ENCODE measurements at regions not wholly inside any gene's neighbourhood (a gene's known extent, or its start where the extent isn't known, plus 50 kb on each side); places are given as distances from the start of the nearest gene placed in this dataset.

DNA sequence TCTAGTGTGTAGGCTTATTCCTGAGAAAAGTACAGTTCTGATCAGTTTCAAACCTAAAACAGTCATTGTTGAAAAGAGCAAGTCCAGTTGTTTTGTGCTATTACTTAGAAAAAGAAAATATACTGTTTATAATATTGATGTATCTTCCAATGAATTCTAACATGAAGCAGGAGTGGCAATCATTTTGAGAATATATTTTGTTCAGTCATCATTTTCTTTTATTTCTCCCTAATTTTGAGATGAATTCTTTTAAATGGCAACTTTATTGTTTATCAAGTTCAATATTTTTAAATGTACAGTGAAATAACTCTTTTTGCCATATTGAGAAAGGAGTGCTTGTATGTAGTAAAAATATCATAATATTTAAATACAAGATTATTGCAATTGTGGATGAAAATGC lies 862.2 kb upstream of the MDGA2 start:
- TF ChIP-seq ZNF571 (tag by site-specific recombination; IDR thresholded peaks at IDR 0.05) (no peak), KLF10 (tag by site-specific recombination; IDR thresholded peaks at IDR 0.05) (no peak), ZNF660 (tag by site-specific recombination; IDR thresholded peaks at IDR 0.05) (no peak), ZNF596 (tag by site-specific recombination; IDR thresholded peaks at IDR 0.05) (no peak), ZNF560 (tag by site-specific recombination; IDR thresholded peaks at IDR 0.05; ENCODE audit: borderline replicate concordance) (no peak), ZNF274 (IDR thresholded peaks at IDR 0.05; ENCODE audit: low read length) (no peak), ZNF274 (tag by site-specific recombination; IDR thresholded peaks at IDR 0.05; ENCODE audit: borderline replicate concordance) (no peak)
- TF ChIP-seq, protein P1, sequence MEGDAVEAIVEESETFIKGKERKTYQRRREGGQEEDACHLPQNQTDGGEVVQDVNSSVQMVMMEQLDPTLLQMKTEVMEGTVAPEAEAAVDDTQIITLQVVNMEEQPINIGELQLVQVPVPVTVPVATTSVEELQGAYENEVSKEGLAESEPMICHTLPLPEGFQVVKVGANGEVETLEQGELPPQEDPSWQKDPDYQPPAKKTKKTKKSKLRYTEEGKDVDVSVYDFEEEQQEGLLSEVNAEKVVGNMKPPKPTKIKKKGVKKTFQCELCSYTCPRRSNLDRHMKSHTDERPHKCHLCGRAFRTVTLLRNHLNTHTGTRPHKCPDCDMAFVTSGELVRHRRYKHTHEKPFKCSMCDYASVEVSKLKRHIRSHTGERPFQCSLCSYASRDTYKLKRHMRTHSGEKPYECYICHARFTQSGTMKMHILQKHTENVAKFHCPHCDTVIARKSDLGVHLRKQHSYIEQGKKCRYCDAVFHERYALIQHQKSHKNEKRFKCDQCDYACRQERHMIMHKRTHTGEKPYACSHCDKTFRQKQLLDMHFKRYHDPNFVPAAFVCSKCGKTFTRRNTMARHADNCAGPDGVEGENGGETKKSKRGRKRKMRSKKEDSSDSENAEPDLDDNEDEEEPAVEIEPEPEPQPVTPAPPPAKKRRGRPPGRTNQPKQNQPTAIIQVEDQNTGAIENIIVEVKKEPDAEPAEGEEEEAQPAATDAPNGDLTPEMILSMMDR (tag by site-specific recombination; IDR thresholded peaks at IDR 0.05), result no peak
- TF ChIP-seq, protein P2, sequence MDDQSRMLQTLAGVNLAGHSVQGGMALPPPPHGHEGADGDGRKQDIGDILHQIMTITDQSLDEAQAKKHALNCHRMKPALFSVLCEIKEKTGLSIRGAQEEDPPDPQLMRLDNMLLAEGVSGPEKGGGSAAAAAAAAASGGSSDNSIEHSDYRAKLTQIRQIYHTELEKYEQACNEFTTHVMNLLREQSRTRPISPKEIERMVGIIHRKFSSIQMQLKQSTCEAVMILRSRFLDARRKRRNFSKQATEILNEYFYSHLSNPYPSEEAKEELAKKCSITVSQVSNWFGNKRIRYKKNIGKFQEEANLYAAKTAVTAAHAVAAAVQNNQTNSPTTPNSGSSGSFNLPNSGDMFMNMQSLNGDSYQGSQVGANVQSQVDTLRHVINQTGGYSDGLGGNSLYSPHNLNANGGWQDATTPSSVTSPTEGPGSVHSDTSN (CRISPR knock-in tag; IDR thresholded peaks at IDR 0.05), result no peak
- TF ChIP-seq, protein P3, sequence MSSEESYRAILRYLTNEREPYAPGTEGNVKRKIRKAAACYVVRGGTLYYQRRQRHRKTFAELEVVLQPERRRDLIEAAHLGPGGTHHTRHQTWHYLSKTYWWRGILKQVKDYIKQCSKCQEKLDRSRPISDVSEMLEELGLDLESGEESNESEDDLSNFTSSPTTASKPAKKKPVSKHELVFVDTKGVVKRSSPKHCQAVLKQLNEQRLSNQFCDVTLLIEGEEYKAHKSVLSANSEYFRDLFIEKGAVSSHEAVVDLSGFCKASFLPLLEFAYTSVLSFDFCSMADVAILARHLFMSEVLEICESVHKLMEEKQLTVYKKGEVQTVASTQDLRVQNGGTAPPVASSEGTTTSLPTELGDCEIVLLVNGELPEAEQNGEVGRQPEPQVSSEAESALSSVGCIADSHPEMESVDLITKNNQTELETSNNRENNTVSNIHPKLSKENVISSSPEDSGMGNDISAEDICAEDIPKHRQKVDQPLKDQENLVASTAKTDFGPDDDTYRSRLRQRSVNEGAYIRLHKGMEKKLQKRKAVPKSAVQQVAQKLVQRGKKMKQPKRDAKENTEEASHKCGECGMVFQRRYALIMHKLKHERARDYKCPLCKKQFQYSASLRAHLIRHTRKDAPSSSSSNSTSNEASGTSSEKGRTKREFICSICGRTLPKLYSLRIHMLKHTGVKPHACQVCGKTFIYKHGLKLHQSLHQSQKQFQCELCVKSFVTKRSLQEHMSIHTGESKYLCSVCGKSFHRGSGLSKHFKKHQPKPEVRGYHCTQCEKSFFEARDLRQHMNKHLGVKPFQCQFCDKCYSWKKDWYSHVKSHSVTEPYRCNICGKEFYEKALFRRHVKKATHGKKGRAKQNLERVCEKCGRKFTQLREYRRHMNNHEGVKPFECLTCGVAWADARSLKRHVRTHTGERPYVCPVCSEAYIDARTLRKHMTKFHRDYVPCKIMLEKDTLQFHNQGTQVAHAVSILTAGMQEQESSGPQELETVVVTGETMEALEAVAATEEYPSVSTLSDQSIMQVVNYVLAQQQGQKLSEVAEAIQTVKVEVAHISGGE (tag by site-specific recombination; conservative IDR thresholded peaks at IDR 0.05; ENCODE audit: low read depth), result no peak
